ENCODE measurements at regions not wholly inside any gene's neighbourhood (a gene's known extent, or its start where the extent isn't known, plus 50 kb on each side); places are given as distances from the start of the nearest gene placed in this dataset.
A peak's percentile ranks its signal among the peaks of the same experiment; 100 is the strongest.
"Not testable (repeated sequence)": the region's sequence is repeated elsewhere in the genome, so short reads cannot be mapped to it uniquely, and the experiment has no call there.

- DNase-seq = no peak
These were observed 1187.7 kb downstream of the OTOL1 start for GRCh38 chr3:162684260-162684659.

- no peak for DNase-seq
These were observed 1202.7 kb downstream of the OTOL1 start for GRCh38 chr3:162699291-162699690.

GRCh38 chr3:162701211-162701610 is 1204.6 kb downstream of the OTOL1 start:
- no peak for DNase-seq

GRCh38 chr3:162702768-162703385 is 1206.3 kb downstream of the OTOL1 start:
- DNase-seq = no peak

- no peak for DNase-seq
These were observed 1207.6 kb downstream of the OTOL1 start for GRCh38 chr3:162704238-162704637.

GRCh38 chr3:162704799-162705385 is 1208.3 kb downstream of the OTOL1 start:
- no peak for DNase-seq

GRCh38 chr3:162708394-162708793 is 1211.8 kb downstream of the OTOL1 start:
- not testable (repeated sequence) for DNase-seq

GRCh38 chr3:162708942-162709706 is 1212.5 kb downstream of the OTOL1 start:
- DNase-seq = not testable (repeated sequence)

- DNase-seq = no peak
These were observed 1213.9 kb downstream of the OTOL1 start for GRCh38 chr3:162710332-162711112.

GRCh38 chr3:162717074-162717473 is 1220.5 kb downstream of the OTOL1 start:
- not testable (repeated sequence) for DNase-seq

GRCh38 chr3:162718697-162719096 is 1222.1 kb downstream of the OTOL1 start:
- DNase-seq = no peak

GRCh38 chr3:162719684-162720341 is 1223.2 kb downstream of the OTOL1 start:
- DNase-seq = no peak

GRCh38 chr3:162721736-162722135 is 1225.1 kb downstream of the OTOL1 start:
- DNase-seq = no peak

GRCh38 chr3:162722337-162722736 is 1225.7 kb downstream of the OTOL1 start:
- no peak for DNase-seq

- DNase-seq = not testable (repeated sequence)
These were observed 1226.2 kb downstream of the OTOL1 start for GRCh38 chr3:162722796-162723195.

- no peak for DNase-seq
These were observed 1233.1 kb downstream of the OTOL1 start for GRCh38 chr3:162729686-162730085.

- not testable (repeated sequence) for DNase-seq
These were observed 1235.4 kb downstream of the OTOL1 start for GRCh38 chr3:162731961-162732360.

GRCh38 chr3:162738784-162739183 is 1242.2 kb downstream of the OTOL1 start:
- no peak for DNase-seq

- DNase-seq = no peak
These were observed 1244.5 kb downstream of the OTOL1 start for GRCh38 chr3:162740941-162741596.

GRCh38 chr3:162742159-162742717 is 1245.6 kb downstream of the OTOL1 start:
- DNase-seq = no peak

GRCh38 chr3:162743091-162743490 is 1246.5 kb downstream of the OTOL1 start:
- no peak for DNase-seq

GRCh38 chr3:162760789-162761188 is 1264.2 kb downstream of the OTOL1 start:
- peak; percentile 50 for DNase-seq
